ENCODE measurements at regions not wholly inside any gene's neighbourhood (a gene's known extent, or its start where the extent isn't known, plus 50 kb on each side); places are given as distances from the start of the nearest gene placed in this dataset.

DNA sequence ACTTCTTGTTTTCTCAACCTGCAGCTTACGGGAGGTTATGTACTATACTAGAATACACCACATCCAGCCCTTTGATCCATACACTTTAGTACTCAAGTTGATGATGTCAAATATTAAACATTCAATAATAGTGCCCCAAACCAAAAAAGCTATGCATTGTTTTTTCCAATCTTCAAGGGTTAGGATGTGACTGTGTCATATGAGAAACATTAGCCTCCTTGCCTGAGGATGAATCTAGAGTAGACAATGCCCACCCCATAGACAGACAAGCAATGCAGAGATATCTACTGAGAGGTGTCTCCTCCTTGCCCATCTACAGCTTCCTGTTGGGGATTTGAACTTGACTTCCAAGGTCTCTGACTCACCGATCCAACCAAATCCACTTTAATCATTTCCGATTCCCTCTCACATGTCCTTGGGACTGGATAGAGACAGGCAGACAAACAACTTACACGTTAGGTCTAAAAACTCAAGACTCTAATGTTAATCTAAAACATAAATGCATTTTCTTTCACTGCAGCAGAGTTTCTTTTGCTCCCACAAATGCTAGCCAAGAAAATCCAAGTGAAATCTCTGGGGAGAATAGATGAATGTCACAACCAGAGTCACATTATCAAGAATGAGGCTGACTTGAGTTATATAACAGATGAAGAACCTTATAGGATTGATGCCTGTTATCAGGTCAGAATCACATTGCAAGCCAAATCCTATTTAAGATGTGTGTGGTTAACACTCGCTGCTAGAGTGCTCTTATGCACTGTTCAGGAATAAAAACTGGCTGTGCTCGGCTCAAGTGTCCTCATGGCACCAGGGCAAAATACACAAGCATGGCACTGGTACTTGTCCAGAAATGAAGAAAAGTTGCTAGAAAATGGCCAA, 75.5 kb upstream of the TNFAIP3 start:
- Mint-ChIP-seq H3K27me3 (ENCODE audit: insufficient read depth, low read depth) (no peaks in the 10 kb centered on the region), H3K4me3 (no peak overlapping the region), H3K36me3 (peaks cover 2% of the 10 kb centered on the region), H3K27ac (no peak overlapping the region), H3K4me1 (peaks cover 12% of the 10 kb centered on the region), H3K9me3 (peaks cover 3% of the 10 kb centered on the region)
- no peaks in the 10 kb centered on the region for H3K27me3 ChIP-seq
- no peak overlapping the region for H3K9ac ChIP-seq
- TF ChIP-seq EZH2phosphoT487 (IDR thresholded peaks at IDR 0.05), result no peak
- TF ChIP-seq CTCF (IDR thresholded peaks at IDR 0.05), result no peak
- TF ChIP-seq EZH2 (IDR thresholded peaks at IDR 0.05), result no peak
- no peaks in the 10 kb centered on the region for H3K36me3 ChIP-seq
- peaks cover 11% of the 10 kb centered on the region for H3K4me1 ChIP-seq
- no peak overlapping the region for H2AFZ ChIP-seq (replicated peaks)
- H3K27ac ChIP-seq, result no peak overlapping the region
- no peaks in the 10 kb centered on the region for H3F3A ChIP-seq (ENCODE audit: low read depth)
- no peak overlapping the region for H3K4me2 ChIP-seq
- H3K4me3 ChIP-seq, result no peak overlapping the region
- no peaks in the 10 kb centered on the region for H3K9me3 ChIP-seq (ENCODE audit: low read depth)
- DNase-seq (ENCODE audit: low spot score), result no peak
- no peaks in the 10 kb centered on the region for H3K79me2 ChIP-seq (ENCODE audit: low read depth)
- no peaks in the 10 kb centered on the region for H4K20me1 ChIP-seq (ENCODE audit: low read depth)

DNA sequence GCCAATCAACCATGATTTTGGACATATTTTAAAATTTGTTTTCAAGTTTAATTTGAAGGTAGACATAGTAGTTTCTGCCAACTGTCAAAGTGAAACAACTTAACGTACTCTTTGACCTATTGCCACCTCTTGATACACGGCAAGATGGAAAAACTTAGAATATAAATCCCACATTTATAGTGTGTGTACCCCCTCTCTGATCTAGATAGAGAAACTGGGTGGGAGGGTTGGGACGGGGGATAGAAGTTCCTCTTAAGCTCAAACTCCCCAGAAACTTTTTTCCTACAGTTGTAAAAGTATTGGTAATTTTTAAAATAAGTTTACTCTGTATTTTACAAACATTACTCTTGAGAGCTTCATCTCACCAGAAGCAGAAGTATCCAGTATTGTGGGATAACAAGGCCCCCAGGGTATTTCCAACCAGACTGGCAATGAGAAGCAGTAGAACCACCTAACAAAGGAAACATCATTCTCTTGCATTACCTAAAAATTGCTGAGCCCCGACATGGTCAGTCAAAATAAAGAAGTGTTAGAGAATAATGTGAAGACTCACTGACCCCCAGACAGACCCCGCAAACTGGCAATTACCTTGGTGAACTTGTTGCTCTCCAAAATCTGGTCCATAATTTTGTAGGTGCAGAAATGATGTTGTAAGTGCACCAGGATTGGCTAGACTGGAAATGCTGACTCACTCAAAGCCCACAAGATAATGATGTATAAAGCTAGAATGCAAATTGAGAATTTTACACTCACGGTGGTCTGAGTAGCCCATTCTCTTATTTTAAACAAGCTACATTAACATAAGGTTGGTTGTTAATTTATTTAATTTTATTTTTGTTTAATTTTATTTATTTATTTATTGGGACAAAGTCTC, 74.7 kb upstream of the TNFAIP3 start:
- H3K4me2 ChIP-seq, result no peak overlapping the region
- H3K79me2 ChIP-seq (ENCODE audit: low read depth), result no peaks in the 10 kb centered on the region

More for the DNA sequence above, 74.7 kb upstream of the TNFAIP3 start:
- no peak overlapping the region for H3K27ac ChIP-seq
- Mint-ChIP-seq H3K27me3 (ENCODE audit: insufficient read depth, low read depth) (no peaks in the 10 kb centered on the region), H3K27ac (no peak overlapping the region), H3K4me1 (peaks cover 12% of the 10 kb centered on the region), H3K9me3 (peaks cover 3% of the 10 kb centered on the region), H3K36me3 (peaks cover 2% of the 10 kb centered on the region), H3K4me3 (no peak overlapping the region)
- H3F3A ChIP-seq (ENCODE audit: low read depth), result no peaks in the 10 kb centered on the region
- H3K9ac ChIP-seq, result no peak overlapping the region
- H3K4me1 ChIP-seq, result peaks cover 11% of the 10 kb centered on the region
- no peaks in the 10 kb centered on the region for H4K20me1 ChIP-seq (ENCODE audit: low read depth)
- DNase-seq (ENCODE audit: low spot score), result no peak
- no peaks in the 10 kb centered on the region for H3K27me3 ChIP-seq
- TF ChIP-seq EZH2 (IDR thresholded peaks at IDR 0.05), result no peak
- no peak for TF ChIP-seq EZH2phosphoT487 (IDR thresholded peaks at IDR 0.05)
- TF ChIP-seq CTCF (IDR thresholded peaks at IDR 0.05), result no peak
- H3K4me3 ChIP-seq, result no peak overlapping the region
- no peak overlapping the region for H2AFZ ChIP-seq (replicated peaks)
- H3K9me3 ChIP-seq (ENCODE audit: low read depth), result no peaks in the 10 kb centered on the region
- H3K36me3 ChIP-seq, result no peaks in the 10 kb centered on the region

Data from neural progenitor cell (in vitro differentiated cells).